Breast epithelium (tissue), 4 donors: ENCODE measurements at regions not wholly inside any gene's neighbourhood (a gene's known extent, or its start where the extent isn't known, plus 50 kb on each side); places are given as distances from the start of the nearest gene placed in this dataset.

Source experiments
- DNase-seq, 2 donors: peaks; one replicate each; pipeline ENCODE4 v3.0.0-alpha.2; 2019; ENCODE audit warnings: low spot score in 2 of 2
- H3K27ac ChIP-seq, 2 donors: fragments of 200-600 bp; sonication (generic) in 1 of 2; one replicate each; pipeline ENCODE4 v1.5.1; 2016 to 2019; ENCODE audit warnings: mild to moderate bottlenecking in 1 of 2
- H3K27me3 ChIP-seq, 2 donors: fragments of 200-600 bp; sonication (generic) in 1 of 2; one replicate each; pipeline versions ENCODE4 v1.5.1 to v1.6.0; 2017 to 2019; ENCODE audit warnings: control low read depth in 1 of 2, mild to moderate bottlenecking in 1 of 2
- H3K36me3 ChIP-seq: fragments of 200-600 bp; one replicate; pipeline ENCODE4 v1.5.1; 2019
- H3K4me1 ChIP-seq, 2 donors: fragments of 200-600 bp; sonication (generic); one replicate each; pipeline ENCODE4 v1.5.1; 2016 to 2019; ENCODE audit warnings: control low read depth in 1 of 2
- H3K4me3 ChIP-seq, 3 donors: fragments of 200-600 bp; sonication (generic); 1 replicate in 2 of 3; 2 replicates in 1 of 3; pipeline ENCODE4 v1.5.1; 2016 to 2019; ENCODE audit warnings: mild to moderate bottlenecking in 3 of 3, moderate library complexity in 2 of 3
- H3K9me3 ChIP-seq, 2 donors: fragments of 200-600 bp; sonication (generic) in 1 of 2; one replicate each; pipeline ENCODE4 v1.5.1; 2016 to 2019; ENCODE audit warnings: control low read depth in 1 of 2
- CTCF ChIP-seq, 3 donors: fragments of 450-650 bp; IDR thresholded peaks; one replicate each; pipeline ENCODE4 v1.5.1; 2016 to 2017; ENCODE audit warnings: antibody characterized with exemption in 3 of 3, mild to moderate bottlenecking in 3 of 3, moderate library complexity in 3 of 3
- POLR2A ChIP-seq: fragments of 450-650 bp; IDR thresholded peaks from one replicate; pipeline ENCODE4 v1.6.1; 2016; ENCODE audit warnings: antibody characterized with exemption, mild to moderate bottlenecking, moderate library complexity
- POLR2AphosphoS5 ChIP-seq, 3 donors: sonication (generic); formaldehyde crosslinking; IDR thresholded peaks; one replicate each; pipeline ENCODE4 v1.6.1; 2017; ENCODE audit warnings: antibody characterized with exemption in 3 of 3
- intact Hi-C: fragments of 100-400 bp; cut with DNase I; formaldehyde crosslinking; loops from one replicate; pipeline ENCODE4 v1.15.1; 2023; ENCODE audit warnings: low total_unique reads

- H3K27me3 ChIP-seq: no peaks in the 10 kb centered on the region
- intact Hi-C loops: no loop called here
Observed at GRCh38 chr12:92331383-92331782, 185.7 kb upstream of the BTG1 start.

GRCh38 chr12:92330654-92331053 is 185.0 kb upstream of the BTG1 start:
- DNase-seq: no peak
- intact Hi-C loops: no loop called here
- Histone ChIP-seq H3K9me3 (no peaks in the 10 kb centered on the region), H3K27me3 (no peaks in the 10 kb centered on the region), H3K4me1 (no peaks in the 10 kb centered on the region), H3K27ac (no peak overlapping the region), H3K4me3 (no peak overlapping the region), H3K36me3 (no peaks in the 10 kb centered on the region)
- TF ChIP-seq POLR2AphosphoS5 (IDR thresholded peaks at IDR 0.05) (no peak), POLR2A (no peak), CTCF (IDR thresholded peaks at IDR 0.05) (no peak)

More at GRCh38 chr12:92331383-92331782, 185.7 kb upstream of the BTG1 start:
- no peak for DNase-seq
- Histone ChIP-seq H3K4me3 (no peak overlapping the region), H3K4me1 (no peaks in the 10 kb centered on the region), H3K27ac (no peak overlapping the region), H3K9me3 (no peaks in the 10 kb centered on the region), H3K36me3 (no peaks in the 10 kb centered on the region)
- TF ChIP-seq CTCF (IDR thresholded peaks at IDR 0.05) (no peak), POLR2AphosphoS5 (IDR thresholded peaks at IDR 0.05) (no peak), POLR2A (no peak)

GRCh38 chr12:92326877-92327276 is 181.2 kb upstream of the BTG1 start:
- H3K9me3 ChIP-seq: peaks cover 0 to 5% of the 10 kb centered on the region in 2 donors
- no peaks in the 10 kb centered on the region for H3K4me1 ChIP-seq
- intact Hi-C loops: no loop called here
- DNase-seq: no peak
- H3K27me3 ChIP-seq: no peaks in the 10 kb centered on the region
- H3K27ac ChIP-seq: no peak overlapping the region
- H3K36me3 ChIP-seq: no peaks in the 10 kb centered on the region
- TF ChIP-seq POLR2AphosphoS5 (IDR thresholded peaks at IDR 0.05) (no peak), POLR2A (no peak), CTCF (IDR thresholded peaks at IDR 0.05) (no peak)
- H3K4me3 ChIP-seq: no peak overlapping the region

GRCh38 chr12:92324849-92325500 is 179.3 kb upstream of the BTG1 start:
- no peak overlapping the region for H3K4me3 ChIP-seq
- TF ChIP-seq POLR2A: no peak
- TF ChIP-seq CTCF (IDR thresholded peaks at IDR 0.05): no peak
- no peak for TF ChIP-seq POLR2AphosphoS5 (IDR thresholded peaks at IDR 0.05)
- DNase-seq: no peak
- intact Hi-C loops: no loop called here
- H3K27me3 ChIP-seq: no peaks in the 10 kb centered on the region
- H3K36me3 ChIP-seq: no peaks in the 10 kb centered on the region
- no peaks in the 10 kb centered on the region for H3K4me1 ChIP-seq
- H3K27ac ChIP-seq: no peak overlapping the region
- H3K9me3 ChIP-seq: peaks cover 0 to 19% of the 10 kb centered on the region in 2 donors

GRCh38 chr12:92312463-92312964 is 166.9 kb upstream of the BTG1 start:
- H3K27ac ChIP-seq: no peak overlapping the region
- H3K4me3 ChIP-seq: no peak overlapping the region
- H3K36me3 ChIP-seq: no peaks in the 10 kb centered on the region
- intact Hi-C loops: no loop called here
- no peaks in the 10 kb centered on the region for H3K4me1 ChIP-seq
- DNase-seq: no peak
- H3K27me3 ChIP-seq: no peaks in the 10 kb centered on the region
- no peaks in the 10 kb centered on the region for H3K9me3 ChIP-seq
- TF ChIP-seq POLR2A (no peak), CTCF (IDR thresholded peaks at IDR 0.05) (no peak), POLR2AphosphoS5 (IDR thresholded peaks at IDR 0.05) (no peak)
